Activated CD8-positive, alpha-beta memory T cell treated with anti-CD3 and anti-CD28 coated beads for 48 hours (primary cell): ENCODE measurements at regions not wholly inside any gene's neighbourhood (a gene's known extent, or its start where the extent isn't known, plus 50 kb on each side); places are given as distances from the start of the nearest gene placed in this dataset.
"Not testable (repeated sequence)": the region's sequence is repeated elsewhere in the genome, so short reads cannot be mapped to it uniquely, and the experiment has no call there.

Source experiments
- DNase-seq, 3 experiments: peaks; one replicate each; pipeline ENCODE4 v3.0.0-alpha.2; 2020; ENCODE audit warnings: low read depth in 2 of 3, low spot score in 2 of 3

DNA sequence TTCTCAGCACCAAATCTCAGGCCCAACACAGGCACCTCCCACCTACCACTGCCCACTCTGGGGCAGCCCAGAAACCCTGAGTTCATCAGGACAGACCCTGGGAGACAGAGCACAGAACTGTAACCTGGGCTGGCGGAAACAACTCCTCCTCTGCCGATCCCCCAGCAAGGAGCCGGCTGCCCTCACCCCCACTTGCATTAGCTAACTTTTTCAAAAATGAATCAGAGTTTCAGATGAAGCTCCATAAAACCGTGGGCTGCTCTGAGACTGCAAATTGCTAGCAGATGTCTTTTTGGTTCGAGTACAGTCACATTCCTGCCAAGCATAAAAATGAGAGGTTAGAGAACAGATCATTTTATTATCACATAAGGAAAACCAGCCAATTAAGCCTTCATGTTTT lies 93.4 kb upstream of the PARD3 start:
- no peak for DNase-seq

DNA sequence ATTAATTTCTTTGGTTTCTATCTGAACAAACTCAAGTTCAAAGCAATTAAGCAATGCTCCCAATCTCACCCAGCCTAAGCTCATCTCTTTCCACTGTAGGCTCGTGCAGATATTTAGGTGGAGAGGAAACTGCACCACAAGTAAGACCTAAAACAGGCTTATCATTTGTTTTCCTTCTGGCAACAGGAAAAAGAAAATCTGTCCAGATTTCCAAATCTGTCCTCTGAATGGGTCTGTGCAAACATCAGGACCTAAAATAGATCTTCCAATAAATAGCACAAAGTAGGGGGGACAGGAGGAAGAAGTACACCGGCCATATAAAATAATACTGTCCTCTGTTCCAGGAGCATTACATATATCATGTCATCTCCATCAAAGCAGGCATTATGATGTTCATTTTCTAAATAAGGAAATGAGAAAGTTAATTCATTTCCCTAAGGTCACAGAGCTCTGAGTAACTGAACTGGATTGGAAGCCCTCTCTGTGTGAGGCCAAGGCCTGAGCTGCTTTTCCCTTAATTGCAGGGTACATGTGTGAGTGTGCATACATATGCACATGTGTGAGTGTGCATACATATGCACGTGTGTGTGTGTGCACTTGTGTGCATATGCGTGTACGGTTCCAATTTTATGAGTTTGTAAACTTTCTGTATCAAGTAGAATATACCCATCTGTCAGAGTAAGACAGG lies 92.8 kb upstream of the PARD3 start:
- DNase-seq: no peak

DNA sequence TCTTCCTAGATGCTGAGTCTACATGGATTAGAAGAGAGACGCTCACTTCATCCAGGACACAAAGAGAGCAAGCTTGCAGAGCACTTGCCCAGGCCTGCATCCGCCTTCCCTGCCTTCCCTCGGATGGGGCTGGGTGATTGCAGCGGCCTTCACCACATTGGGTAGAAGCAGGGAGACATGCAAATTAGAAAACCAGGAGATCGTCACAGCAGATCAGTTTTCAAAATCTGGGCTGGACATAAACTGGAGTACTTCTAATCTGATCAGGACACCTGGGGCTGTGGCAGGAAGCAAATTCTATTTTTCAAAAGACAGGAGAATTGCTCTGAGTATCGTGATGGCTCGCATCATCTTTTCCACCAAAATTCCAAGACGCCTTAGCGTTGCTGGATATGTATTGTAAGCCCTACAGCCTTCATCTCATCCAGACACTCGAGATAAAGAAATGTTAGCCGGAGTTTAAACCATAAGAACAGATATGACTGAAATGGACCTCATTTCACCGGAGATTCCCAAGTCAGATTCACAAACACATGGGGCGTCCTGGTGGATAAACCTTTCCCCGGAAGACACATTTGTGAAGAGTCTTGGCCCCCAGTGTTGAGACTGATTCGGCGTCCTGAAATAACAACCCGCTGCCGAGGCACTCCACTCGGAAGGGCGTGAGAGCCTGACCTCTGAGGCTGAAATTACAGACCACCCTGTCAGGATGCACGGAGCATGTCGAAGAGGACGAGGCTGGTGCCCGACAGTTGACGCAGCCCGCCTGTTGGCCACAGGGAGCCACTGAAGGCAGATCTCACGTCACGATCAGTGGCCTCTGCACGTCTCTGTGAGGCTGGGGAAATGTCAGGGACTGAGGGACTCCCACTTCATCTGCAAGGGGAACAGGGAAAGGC lies 91.2 kb upstream of the PARD3 start:
- no peak for DNase-seq

DNA sequence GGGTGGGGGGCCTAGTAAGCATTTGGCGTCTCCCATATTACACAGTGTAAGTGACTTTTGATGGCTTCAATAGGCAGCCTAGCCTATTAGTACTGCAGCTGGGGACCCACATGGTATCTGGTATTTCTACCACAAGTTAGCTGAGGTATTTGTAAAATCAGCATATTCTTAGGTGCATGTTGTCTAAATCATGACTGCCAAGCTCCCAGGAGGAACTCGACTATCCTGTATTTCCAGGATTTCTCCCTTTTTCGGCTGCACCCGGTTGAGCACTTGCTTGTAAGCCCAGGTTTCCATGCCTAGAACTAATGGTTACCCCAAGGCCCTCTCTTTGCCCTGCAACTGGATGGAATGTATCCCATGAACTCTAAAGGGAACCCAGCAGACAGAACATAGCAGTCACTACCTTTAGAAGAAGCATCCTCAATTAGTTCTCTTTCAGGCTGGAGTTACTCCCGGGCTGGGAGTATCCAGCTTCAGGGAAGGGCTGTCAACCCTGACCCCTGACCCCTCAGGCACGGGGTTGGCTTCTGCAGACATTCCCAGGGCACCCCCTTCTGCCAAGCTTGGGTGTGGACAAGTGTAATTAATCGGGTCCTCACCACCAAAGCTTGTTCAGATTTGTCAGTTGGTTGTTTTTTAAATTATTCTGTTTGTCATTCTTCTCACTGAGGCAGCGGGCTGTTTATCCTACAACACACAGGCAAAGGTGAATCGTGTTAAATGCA lies 90.3 kb upstream of the PARD3 start:
- no peak for DNase-seq

DNA sequence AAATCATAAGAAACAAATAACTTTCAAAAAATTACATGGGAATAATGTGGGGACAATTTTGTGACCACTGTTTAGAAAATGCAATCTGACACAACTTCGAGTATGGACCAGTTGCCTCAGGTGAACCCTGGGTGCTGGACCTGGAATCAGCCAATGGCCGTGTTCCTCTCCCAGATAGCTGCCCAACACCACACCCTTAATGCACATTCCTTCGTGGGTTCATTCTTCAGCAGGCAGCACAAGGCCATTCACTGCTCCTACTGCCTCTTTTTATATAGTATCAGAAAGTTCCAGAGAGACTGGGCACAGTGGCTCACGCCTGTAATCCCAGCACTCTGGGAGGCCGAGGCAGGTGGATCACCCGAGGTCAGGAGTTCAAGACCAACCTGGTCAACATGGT lies 89.1 kb upstream of the PARD3 start:
- no peak for DNase-seq

DNA sequence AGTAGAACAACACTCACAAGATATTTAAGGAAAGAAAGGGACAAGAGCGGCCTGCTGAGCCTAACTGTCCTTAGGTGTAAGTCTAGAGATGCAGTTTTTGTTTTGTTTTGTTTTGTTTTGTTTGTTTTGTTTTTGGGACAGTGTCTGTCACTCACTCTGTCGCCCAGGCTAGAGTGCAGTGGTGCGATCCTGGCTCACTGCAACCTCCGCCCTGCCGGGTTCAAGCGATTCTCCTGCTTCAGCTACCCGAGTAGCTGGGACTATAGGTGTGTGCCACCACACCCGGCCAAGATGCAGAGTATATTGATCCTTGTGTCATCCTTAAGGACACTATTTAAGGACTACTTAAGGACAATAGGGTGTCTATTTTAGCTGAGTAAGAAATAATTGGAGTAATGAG lies 84.1 kb upstream of the PARD3 start:
- DNase-seq: no peak

DNA sequence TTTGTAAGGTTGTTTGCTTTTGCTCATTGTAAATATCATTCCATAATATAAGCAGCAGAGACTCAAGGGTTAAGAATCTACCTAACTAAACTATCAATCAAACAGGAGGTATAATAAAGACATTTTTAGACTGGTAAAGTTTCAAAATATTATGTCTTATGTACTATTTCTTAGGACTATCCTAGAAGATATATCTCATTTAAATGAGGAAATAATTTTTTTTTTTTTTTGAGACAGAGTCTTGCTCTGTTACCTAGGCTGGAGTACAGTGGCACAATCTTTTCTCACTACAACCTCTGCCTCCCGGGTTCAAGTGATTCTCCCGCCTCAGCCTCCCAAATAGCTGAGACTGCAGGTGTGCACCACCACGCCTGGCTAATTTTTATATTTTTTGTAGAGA lies 80.9 kb upstream of the PARD3 start:
- no peak for DNase-seq

DNA sequence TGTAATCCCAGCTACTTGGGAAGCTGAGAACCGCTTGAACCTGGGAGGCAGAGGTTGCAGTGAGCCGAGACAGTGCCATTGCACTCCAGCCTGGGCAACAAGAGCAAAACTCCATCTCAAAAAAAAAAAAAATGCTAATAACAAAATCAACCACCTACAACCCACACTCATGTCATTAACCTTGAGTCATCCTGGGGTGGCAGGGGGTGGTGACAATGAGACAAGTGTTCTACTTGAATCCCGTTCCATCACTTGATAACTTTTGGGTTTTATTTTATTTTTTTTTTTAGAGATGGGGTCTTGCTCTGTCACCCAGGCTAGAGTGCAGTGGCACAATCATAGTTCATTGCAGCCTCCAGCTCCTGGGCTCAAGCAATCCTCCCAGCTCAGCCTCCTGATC lies 80.0 kb upstream of the PARD3 start:
- not testable (repeated sequence) for DNase-seq

DNA sequence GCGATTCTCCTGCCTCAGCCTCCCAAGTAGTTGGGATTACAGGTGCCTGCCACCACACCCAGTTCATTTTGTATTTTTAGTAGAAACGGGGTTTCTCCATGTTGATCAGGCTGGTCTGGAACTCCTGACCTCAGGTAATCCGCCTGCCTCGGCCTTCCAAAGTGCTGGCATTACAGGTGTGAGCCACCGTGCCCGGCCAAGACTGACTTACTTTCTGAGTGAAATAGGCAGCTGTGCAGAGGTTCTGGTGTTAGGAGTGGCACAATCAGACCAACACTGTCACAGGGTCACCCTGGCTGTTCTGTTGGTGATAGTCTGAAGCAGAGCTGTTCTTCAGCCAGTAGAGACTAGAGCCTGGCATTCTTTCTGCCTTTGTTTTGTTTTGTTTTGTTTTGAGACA lies 77.4 kb upstream of the PARD3 start:
- not testable (repeated sequence) for DNase-seq

DNA sequence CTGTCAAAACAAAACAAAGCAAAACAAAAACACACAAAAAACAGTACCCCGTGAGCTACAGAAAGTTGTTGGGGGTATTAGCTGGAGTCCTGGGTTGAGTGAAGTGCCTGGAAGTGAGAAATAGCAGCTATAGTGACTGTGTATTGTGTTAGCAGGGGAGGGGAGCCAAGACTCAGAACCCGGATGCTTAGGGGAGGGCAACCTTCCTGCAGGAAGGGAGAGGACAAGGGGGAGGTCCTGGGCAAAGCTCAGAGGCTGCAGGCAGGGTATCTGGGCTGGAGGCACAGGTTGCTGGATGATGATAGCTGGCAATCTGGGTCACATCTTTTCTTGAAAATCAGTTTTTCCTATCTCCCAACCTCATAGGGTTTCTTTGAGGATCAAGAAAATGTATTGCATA lies 75.8 kb upstream of the PARD3 start:
- DNase-seq: no peak

DNA sequence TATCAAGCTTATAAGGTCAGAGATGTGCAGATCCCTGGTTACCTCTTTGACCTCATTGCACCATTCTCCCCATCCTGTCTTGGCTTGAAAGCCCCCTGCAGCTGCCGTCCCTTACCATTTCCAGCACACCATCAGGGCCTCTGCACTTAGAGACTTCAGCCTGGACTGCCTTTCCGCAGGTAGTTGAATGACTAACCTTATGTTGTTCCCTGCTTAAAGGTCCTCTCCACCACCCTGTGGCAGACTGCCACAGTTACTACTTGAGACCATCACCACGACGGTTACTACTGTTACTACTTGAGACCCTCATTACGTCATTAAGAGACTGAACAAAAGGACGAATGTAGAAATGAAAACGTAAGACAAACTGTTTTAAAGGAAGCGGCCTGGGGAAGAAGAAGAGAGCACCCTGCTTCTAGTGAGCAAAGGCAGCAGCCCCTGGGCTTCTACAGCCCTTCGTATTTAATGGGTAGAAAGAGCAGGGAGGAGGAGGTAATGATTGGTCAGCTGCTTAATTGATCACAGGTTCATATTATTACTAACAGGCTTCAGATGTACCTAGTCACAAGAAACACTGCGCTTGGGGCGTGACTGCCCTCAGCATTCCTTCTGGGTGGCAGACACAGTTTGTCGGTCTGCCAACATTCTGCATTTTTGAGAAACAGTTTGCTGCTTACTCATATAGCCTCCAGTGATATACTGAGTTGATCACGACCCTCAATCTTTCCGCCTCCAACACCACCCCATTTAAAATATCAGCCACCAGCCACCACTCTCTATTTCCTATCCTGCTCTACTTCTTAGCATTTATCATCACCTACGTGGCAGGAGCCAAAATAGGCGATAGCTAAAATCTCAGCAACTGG lies 74.1 kb upstream of the PARD3 start:
- DNase-seq: no peak

DNA sequence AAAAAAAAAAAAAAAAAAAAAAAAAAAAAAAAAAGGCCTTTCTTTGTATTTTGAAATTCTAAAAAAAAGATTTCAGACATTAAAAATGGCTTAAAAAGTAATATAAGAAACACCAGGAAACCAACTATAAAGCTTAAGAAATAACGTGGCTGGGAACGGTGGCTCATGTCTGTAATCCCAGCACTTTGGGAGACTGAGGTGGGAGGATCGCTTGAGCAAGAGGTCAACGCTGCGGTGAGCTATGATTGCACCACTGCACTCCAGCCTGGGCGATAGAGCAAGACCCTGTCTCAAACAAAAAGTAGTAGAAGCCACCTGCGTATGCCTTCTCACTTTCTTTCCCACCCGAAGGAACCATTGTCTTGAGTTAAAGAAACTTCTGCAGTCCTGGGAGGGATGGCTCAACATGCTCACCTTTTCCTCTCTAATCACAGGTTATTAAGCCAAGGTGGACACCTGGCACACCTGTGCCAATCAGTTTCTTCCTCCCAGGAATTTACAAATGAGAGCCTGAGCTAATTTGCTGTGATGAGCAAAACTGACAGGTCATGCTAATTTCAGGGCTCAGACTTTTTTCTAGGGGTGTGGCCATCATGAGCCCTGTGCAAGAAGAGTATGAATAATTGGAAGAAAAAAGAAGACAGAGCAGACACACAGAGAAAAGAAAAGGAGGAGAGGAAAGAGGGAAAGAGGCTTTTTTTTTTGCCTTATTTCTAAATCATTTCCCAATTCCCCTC lies 72.0 kb upstream of the PARD3 start:
- no peak for DNase-seq

DNA sequence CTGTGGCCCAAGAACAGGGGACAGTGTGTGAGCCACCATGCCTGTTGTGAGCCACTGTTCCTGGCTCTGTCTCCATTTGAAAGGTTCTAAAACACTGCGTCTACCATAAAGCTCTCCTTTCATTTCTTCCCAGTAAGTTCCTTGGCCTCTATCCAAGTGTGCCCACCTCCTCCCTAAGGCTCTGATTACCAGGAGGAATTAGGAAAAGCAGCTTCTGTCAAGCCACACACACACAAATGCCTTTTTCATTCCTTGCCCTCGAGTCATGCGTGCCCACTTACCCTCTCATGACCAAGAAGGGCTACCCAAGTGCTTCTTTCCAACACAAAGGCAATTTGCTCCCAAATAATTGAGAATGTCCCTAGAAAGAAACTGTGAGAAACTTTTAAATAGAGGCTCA lies 70.8 kb upstream of the PARD3 start:
- DNase-seq: no peak

DNA sequence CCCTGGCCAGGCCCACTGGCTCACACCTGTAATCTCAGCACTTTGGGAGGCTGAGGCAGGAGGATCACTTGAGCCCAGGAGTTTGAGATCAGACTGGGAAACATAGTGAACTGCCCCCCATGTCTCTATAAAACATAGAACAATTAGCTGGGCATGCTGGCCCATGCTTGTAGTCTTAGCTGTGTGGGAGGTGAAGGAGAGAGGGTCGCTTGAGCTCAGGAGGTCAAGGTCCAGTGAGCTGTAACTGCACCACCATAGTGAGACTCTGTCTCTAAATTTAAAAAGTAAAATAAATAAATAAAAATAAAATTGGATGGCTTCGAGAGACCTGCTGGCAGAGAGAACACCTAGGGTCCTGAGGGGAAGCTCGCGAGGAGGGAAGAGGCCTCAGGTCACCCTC lies 69.9 kb upstream of the PARD3 start:
- no peak for DNase-seq

DNA sequence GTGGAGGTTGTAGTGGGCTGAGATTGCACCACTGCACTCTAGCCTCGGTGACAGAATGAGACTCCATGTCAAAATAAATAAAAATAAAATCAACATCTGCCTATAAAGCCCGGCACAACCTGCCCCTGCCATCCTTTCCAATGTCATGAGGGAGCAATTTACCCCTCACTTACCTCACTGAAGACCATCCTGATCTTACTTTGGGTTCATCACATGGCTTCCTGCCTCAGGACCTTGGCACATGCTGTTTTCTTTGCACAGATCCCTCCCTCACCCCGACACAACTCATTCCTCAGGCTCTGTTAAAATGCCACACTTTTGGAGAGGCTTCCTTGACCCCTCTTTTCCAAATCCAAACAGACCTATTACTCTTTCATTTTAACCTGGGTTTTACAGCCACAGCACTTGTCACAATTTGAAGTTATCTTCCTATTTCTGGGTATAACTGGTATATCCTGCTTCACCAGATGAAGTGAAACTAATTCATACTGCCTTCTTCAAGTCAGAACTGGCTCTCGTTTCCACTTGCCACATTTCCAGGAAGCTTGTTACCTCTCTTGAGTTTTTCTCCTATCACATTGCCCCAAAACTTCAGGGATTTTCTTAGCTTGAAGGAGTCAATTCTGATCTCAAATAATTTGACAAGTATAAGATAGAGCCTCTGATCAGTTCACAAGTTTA lies 69.3 kb upstream of the PARD3 start:
- no peak for DNase-seq

DNA sequence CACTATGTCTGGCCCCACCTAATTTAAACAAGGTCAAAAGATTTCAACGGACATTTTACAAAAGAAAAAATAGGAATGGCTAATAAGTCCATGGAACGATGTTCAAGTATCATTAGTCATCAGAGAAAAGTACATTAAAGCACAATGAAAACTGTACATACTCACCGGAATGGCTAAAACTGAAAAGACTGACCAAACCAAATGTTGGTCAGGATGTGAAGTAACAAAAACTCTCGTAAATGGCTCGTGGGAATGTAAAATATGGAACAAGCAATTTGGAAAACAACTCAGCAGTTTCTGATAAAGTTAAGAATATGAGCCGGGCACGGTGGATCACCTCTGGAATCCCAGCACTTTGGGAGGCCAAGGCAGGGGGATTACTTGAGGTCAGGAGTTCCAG lies 65.7 kb upstream of the PARD3 start:
- DNase-seq: no peak

DNA sequence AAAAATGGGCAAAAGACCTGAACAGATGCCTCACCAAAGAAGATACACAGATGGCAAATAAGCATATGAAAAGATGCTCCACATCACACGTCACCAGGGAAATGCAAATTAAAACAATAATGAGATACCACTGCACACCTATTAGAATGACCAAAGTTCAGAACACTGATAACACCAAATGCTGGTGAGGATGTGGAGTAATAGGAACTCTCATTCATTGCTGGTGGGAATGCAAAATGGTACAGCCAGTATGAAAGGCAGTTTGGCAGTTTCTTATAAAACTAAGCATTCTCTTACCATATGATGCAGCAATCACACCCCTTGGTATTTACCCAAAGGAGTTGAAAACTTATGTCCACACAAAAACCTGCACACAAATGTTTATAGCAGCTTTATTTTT lies 63.6 kb upstream of the PARD3 start:
- DNase-seq: not testable (repeated sequence)

DNA sequence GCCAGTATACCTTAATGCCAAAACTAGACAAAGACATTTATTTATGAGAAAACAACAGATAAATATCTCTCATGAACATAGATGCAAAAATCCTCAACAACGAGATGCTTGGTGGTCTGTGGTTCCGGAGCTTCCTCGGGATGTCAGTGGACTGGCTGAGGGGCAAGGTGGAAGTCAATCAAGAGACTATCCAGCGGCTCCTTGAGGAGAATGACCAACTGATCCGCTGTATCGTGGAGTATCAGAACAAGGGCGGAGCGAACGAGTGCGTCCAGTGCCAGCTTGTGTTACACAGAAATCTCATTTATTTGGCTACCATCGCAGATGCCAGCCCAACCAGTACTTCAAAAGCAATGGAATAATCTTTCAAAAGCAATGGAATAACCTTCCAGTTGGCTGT lies 60.0 kb upstream of the PARD3 start:
- DNase-seq: no peak

DNA sequence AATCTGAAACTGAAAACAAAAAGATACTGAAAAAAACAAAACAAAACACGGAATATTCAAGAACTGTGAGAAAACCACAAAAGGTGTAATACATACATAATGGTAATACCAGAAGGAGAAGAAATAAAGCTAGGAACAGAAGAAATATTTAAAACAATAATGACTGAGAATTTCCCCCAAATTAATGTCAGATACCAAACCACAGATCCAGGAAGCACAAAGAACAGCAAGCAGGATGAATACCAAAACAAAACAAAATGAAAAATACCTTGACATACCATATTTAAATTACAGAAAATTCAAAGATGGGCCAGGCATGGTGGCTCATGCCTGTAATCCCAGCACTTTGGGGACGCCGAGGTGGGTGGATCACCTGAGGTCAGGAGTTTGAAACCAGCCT lies 57.7 kb upstream of the PARD3 start:
- DNase-seq: no peak
